Osteoblast (primary cell): ENCODE measurements at regions not wholly inside any gene's neighbourhood (a gene's known extent, or its start where the extent isn't known, plus 50 kb on each side); places are given as distances from the start of the nearest gene placed in this dataset.

Source experiments
- DNase-seq: peaks from one replicate; pipeline ENCODE4 v3.0.0; 2011; ENCODE audit warnings: low spot score, mixed read lengths; ENCODE audit not compliant: insufficient read length; ENCODE audit errors: missing footprints
- H2AFZ ChIP-seq: 2 replicates; pipeline ENCODE4 v1.6.0; 2011; ENCODE audit warnings: mild to moderate bottlenecking, low read length
- H3K27ac ChIP-seq: 2 replicates; pipeline ENCODE4 v1.5.1; 2011; ENCODE audit warnings: mild to moderate bottlenecking, low read depth, low read length, moderate library complexity
- H3K27me3 ChIP-seq: 2 replicates; pipeline ENCODE4 v1.6.0; 2012; ENCODE audit warnings: mild to moderate bottlenecking, control low read depth, inconsistent platforms, low read length, moderate library complexity; ENCODE audit not compliant: insufficient read depth
- H3K36me3 ChIP-seq: 2 replicates; pipeline ENCODE4 v1.5.1; 2011; ENCODE audit warnings: mild to moderate bottlenecking, low read length, control low read depth, moderate library complexity; ENCODE audit not compliant: insufficient read depth
- H3K4me1 ChIP-seq: 2 replicates; pipeline ENCODE4 v1.5.1; 2011; ENCODE audit warnings: mild to moderate bottlenecking, low read length, control low read depth, moderate library complexity; ENCODE audit not compliant: insufficient read depth
- H3K4me2 ChIP-seq: 2 replicates; pipeline ENCODE4 v1.6.0; 2011; ENCODE audit warnings: mild to moderate bottlenecking, low read length; ENCODE audit not compliant: insufficient read depth
- H3K4me3 ChIP-seq: fragments of 200-600 bp; sonication (generic); 3 replicates; pipeline ENCODE4 v1.5.1; 2012; ENCODE audit warnings: mild to moderate bottlenecking, low read length, inconsistent platforms; ENCODE audit not compliant: insufficient read depth
- H3K79me2 ChIP-seq: 2 replicates; pipeline ENCODE4 v1.6.0; 2012; ENCODE audit warnings: mild to moderate bottlenecking, low read length, control low read depth, inconsistent platforms; ENCODE audit not compliant: insufficient read depth
- H3K9me3 ChIP-seq: 2 replicates; pipeline ENCODE4 v1.5.1; 2011; ENCODE audit warnings: low read depth, low read length, control low read depth
- H4K20me1 ChIP-seq: 2 replicates; pipeline ENCODE4 v1.6.0; 2012; ENCODE audit warnings: mild to moderate bottlenecking, low read length, control low read depth; ENCODE audit not compliant: insufficient read depth
- CTCF ChIP-seq: IDR thresholded peaks from 2 replicates; pipeline ENCODE4 v1.5.1; 2011; ENCODE audit warnings: mild to moderate bottlenecking, low read depth, low read length, moderate library complexity; ENCODE audit errors: extremely low read depth

- Histone ChIP-seq H2AFZ (no peak overlapping the region), H3K9me3 (no peaks in the 10 kb centered on the region), H3K27ac (no peak overlapping the region), H3K4me2 (no peak overlapping the region), H3K36me3 (no peaks in the 10 kb centered on the region), H3K4me3 (no peak overlapping the region), H4K20me1 (no peaks in the 10 kb centered on the region), H3K4me1 (no peaks in the 10 kb centered on the region), H3K27me3 (no peaks in the 10 kb centered on the region), H3K79me2 (no peaks in the 10 kb centered on the region)
- no peak for DNase-seq
- TF ChIP-seq CTCF = no peak
Observed at GRCh38 chr5:144788556-144788955, 617.9 kb downstream of the KCTD16 start.

GRCh38 chr5:144788046-144788445 is 617.4 kb downstream of the KCTD16 start:
- Histone ChIP-seq H3K9me3 (no peaks in the 10 kb centered on the region), H3K4me2 (no peak overlapping the region), H3K4me1 (no peaks in the 10 kb centered on the region), H2AFZ (no peak overlapping the region), H3K27ac (no peak overlapping the region), H3K27me3 (no peaks in the 10 kb centered on the region), H3K36me3 (no peaks in the 10 kb centered on the region), H4K20me1 (no peaks in the 10 kb centered on the region), H3K4me3 (no peak overlapping the region), H3K79me2 (no peaks in the 10 kb centered on the region)
- TF ChIP-seq CTCF = no peak
- DNase-seq = no peak

- Histone ChIP-seq H3K4me1 (peaks cover 18% of the 10 kb centered on the region), H3K36me3 (no peaks in the 10 kb centered on the region), H3K27me3 (no peaks in the 10 kb centered on the region), H3K4me3 (no peak overlapping the region), H2AFZ (no peak overlapping the region), H3K4me2 (no peak overlapping the region), H3K27ac (peak overlapping the region; percentile 48), H3K9me3 (no peaks in the 10 kb centered on the region), H4K20me1 (no peaks in the 10 kb centered on the region), H3K79me2 (no peaks in the 10 kb centered on the region)
- peak; percentile 4 for DNase-seq
- no peak for TF ChIP-seq CTCF
Observed at GRCh38 chr5:144779368-144779767, 608.7 kb downstream of the KCTD16 start.

- DNase-seq = peak; percentile 2
- Histone ChIP-seq H3K27ac (no peak overlapping the region), H4K20me1 (no peaks in the 10 kb centered on the region), H3K27me3 (no peaks in the 10 kb centered on the region), H3K4me3 (no peak overlapping the region), H2AFZ (peak overlapping the region; percentile 18), H3K79me2 (no peaks in the 10 kb centered on the region), H3K4me1 (peaks cover 18% of the 10 kb centered on the region), H3K4me2 (peak overlapping the region; percentile 6), H3K9me3 (no peaks in the 10 kb centered on the region), H3K36me3 (no peaks in the 10 kb centered on the region)
- TF ChIP-seq CTCF = no peak
Observed at GRCh38 chr5:144778561-144778960, 607.9 kb downstream of the KCTD16 start.
